ENCODE measurements at regions not wholly inside any gene's neighbourhood (a gene's known extent, or its start where the extent isn't known, plus 50 kb on each side); places are given as distances from the start of the nearest gene placed in this dataset.

DNA sequence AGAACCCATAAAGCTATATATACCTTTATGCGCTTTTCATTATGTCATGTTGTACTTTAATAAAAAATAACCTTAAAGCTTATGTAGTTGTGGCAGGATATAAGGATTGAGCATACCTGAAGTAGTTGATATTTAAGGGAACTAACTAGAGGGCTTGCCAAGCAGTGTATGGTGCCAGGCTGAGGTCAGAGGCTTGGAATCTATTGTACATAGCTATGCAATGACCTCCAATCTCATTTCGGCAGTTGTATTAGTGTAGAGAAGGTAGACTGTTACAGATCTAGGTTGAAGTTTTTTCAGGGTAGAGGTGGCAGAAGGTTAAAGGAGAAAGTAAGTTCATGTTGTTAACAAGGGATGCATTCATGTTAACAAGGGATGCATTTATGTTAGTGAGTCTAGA is 397.7 kb upstream of the HS3ST5 start:
- H3K4me2 ChIP-seq: no peak overlapping the region

More for the DNA sequence above, 397.7 kb upstream of the HS3ST5 start:
- no peak overlapping the region for H3K4me3 ChIP-seq
- no peak for FAIRE-seq
- H3K4me1 ChIP-seq: no peaks in the 10 kb centered on the region
- H3K9me3 ChIP-seq: no peaks in the 10 kb centered on the region
- no peak for TF ChIP-seq REST (IDR thresholded peaks at IDR 0.05)
- no peak for TF ChIP-seq ZFP36 (IDR thresholded peaks at IDR 0.05; ENCODE audit: borderline replicate concordance, partially characterized antibody)
- TF ChIP-seq HEYL (CRISPR knock-in tag; IDR thresholded peaks at IDR 0.05): no peak
- no peak for TF ChIP-seq RNF2 (IDR thresholded peaks at IDR 0.05; ENCODE audit: borderline replicate concordance, low read depth)
- TF ChIP-seq RFX5 (IDR thresholded peaks at IDR 0.05): no peak
- no peak for TF ChIP-seq CBX8 (IDR thresholded peaks at IDR 0.05)
- TF ChIP-seq, protein P1, sequence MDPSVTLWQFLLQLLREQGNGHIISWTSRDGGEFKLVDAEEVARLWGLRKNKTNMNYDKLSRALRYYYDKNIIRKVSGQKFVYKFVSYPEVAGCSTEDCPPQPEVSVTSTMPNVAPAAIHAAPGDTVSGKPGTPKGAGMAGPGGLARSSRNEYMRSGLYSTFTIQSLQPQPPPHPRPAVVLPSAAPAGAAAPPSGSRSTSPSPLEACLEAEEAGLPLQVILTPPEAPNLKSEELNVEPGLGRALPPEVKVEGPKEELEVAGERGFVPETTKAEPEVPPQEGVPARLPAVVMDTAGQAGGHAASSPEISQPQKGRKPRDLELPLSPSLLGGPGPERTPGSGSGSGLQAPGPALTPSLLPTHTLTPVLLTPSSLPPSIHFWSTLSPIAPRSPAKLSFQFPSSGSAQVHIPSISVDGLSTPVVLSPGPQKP (IDR thresholded peaks at IDR 0.05; ENCODE audit: low read depth, low read length): no peak
- TF ChIP-seq RARB (CRISPR knock-in tag; IDR thresholded peaks at IDR 0.05): no peak
- TF ChIP-seq E2F6 (IDR thresholded peaks at IDR 0.05; ENCODE audit: borderline replicate concordance, low read depth): no peak
- no peak for TF ChIP-seq CBX2 (IDR thresholded peaks at IDR 0.05; ENCODE audit: borderline replicate concordance, low read depth)
- TF ChIP-seq JUN (IDR thresholded peaks at IDR 0.05): no peak
- TF ChIP-seq TFCP2L1 (CRISPR knock-in tag; IDR thresholded peaks at IDR 0.05): no peak
- TF ChIP-seq, protein P2, sequence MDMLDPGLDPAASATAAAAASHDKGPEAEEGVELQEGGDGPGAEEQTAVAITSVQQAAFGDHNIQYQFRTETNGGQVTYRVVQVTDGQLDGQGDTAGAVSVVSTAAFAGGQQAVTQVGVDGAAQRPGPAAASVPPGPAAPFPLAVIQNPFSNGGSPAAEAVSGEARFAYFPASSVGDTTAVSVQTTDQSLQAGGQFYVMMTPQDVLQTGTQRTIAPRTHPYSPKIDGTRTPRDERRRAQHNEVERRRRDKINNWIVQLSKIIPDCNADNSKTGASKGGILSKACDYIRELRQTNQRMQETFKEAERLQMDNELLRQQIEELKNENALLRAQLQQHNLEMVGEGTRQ (IDR thresholded peaks at IDR 0.05): no peak
- TF ChIP-seq TP53 (CRISPR knock-in tag; IDR thresholded peaks at IDR 0.05): no peak
- no peak for TF ChIP-seq HES2 (IDR thresholded peaks at IDR 0.05)
- TF ChIP-seq EHF (CRISPR knock-in tag; IDR thresholded peaks at IDR 0.05): no peak
- TF ChIP-seq, protein P3, sequence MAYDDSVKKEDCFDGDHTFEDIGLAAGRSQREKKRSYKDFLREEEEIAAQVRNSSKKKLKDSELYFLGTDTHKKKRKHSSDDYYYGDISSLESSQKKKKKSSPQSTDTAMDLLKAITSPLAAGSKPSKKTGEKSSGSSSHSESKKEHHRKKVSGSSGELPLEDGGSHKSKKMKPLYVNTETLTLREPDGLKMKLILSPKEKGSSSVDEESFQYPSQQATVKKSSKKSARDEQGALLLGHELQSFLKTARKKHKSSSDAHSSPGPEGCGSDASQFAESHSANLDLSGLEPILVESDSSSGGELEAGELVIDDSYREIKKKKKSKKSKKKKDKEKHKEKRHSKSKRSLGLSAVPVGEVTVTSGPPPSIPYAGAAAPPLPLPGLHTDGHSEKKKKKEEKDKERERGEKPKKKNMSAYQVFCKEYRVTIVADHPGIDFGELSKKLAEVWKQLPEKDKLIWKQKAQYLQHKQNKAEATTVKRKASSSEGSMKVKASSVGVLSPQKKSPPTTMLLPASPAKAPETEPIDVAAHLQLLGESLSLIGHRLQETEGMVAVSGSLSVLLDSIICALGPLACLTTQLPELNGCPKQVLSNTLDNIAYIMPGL (CRISPR knock-in tag; IDR thresholded peaks at IDR 0.05; ENCODE audit: borderline replicate concordance): no peak
- TF ChIP-seq KDM1A (IDR thresholded peaks at IDR 0.05; ENCODE audit: low read depth): no peak
- TF ChIP-seq NFE2L2 (conservative IDR thresholded peaks at IDR 0.05; ENCODE audit: low read length): no peak
- TF ChIP-seq ZNF302 (CRISPR knock-in tag; IDR thresholded peaks at IDR 0.05): no peak
- no peak for DNase-seq (ENCODE audit: low read depth in 1 of 2, low spot score in 1 of 2)
- POLR2A ChIA-PET: no interaction called here
- CTCF ChIA-PET: interaction anchor here (0.7 kb wide), 1 partner anchor 8 kb away, joined by 3 read pairs; no protein-coding TSS in a partner anchor
- WGBS (ENCODE audit: missing lambda C conversion rate): 51% methylated on average over 2 of the region's 2 CpGs
- no peak overlapping the region for H3K27ac ChIP-seq
- no peak for ATAC-seq
